ENCODE measurements at regions not wholly inside any gene's neighbourhood (a gene's known extent, or its start where the extent isn't known, plus 50 kb on each side); places are given as distances from the start of the nearest gene placed in this dataset.
A peak's percentile ranks its signal among the peaks of the same experiment; 100 is the strongest.

DNA sequence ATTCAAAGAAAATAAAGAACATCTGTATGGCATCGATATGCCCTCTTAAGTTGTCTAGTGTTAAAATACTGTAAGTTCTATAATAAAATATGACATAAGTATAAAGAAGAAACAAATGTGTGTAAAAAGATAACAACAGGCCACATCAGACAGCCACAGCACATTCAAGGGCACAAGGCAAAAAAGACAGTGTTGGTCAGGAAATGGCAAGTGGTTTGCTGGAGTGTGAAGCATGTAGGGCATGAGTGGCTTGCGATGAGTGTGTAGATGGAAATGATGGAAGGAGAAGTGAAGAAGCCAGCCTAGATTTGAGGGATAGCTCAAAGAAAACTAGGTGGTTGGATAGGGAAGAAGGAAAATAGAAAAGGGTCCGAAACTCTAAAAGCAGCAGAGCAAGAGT, 341.6 kb downstream of the CRPPA start:
- TF ChIP-seq, protein P1, sequence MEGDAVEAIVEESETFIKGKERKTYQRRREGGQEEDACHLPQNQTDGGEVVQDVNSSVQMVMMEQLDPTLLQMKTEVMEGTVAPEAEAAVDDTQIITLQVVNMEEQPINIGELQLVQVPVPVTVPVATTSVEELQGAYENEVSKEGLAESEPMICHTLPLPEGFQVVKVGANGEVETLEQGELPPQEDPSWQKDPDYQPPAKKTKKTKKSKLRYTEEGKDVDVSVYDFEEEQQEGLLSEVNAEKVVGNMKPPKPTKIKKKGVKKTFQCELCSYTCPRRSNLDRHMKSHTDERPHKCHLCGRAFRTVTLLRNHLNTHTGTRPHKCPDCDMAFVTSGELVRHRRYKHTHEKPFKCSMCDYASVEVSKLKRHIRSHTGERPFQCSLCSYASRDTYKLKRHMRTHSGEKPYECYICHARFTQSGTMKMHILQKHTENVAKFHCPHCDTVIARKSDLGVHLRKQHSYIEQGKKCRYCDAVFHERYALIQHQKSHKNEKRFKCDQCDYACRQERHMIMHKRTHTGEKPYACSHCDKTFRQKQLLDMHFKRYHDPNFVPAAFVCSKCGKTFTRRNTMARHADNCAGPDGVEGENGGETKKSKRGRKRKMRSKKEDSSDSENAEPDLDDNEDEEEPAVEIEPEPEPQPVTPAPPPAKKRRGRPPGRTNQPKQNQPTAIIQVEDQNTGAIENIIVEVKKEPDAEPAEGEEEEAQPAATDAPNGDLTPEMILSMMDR (IDR thresholded peaks at IDR 0.05) = no peak
- no peak for TF ChIP-seq POLR2A (IDR thresholded peaks at IDR 0.05)
- 87 to 91% methylated on average over 3 of the region's 3 CpGs for WGBS, 2 donors
- Histone ChIP-seq H3K27ac (no peak overlapping the region), H3K36me3 (no peaks in the 10 kb centered on the region), H3K9me3 (no peaks in the 10 kb centered on the region), H3K4me3 (replicated peaks in 1 of 3) (no peak overlapping the region), H3K4me1 (no peaks in the 10 kb centered on the region), H3K27me3 (no peaks in the 10 kb centered on the region)
- intact Hi-C loops (cut with DNase I) = loop anchor here (10.0 kb wide), 1 partner anchor 485 kb away; no protein-coding TSS in a partner anchor
- no peak for DNase-seq

DNA sequence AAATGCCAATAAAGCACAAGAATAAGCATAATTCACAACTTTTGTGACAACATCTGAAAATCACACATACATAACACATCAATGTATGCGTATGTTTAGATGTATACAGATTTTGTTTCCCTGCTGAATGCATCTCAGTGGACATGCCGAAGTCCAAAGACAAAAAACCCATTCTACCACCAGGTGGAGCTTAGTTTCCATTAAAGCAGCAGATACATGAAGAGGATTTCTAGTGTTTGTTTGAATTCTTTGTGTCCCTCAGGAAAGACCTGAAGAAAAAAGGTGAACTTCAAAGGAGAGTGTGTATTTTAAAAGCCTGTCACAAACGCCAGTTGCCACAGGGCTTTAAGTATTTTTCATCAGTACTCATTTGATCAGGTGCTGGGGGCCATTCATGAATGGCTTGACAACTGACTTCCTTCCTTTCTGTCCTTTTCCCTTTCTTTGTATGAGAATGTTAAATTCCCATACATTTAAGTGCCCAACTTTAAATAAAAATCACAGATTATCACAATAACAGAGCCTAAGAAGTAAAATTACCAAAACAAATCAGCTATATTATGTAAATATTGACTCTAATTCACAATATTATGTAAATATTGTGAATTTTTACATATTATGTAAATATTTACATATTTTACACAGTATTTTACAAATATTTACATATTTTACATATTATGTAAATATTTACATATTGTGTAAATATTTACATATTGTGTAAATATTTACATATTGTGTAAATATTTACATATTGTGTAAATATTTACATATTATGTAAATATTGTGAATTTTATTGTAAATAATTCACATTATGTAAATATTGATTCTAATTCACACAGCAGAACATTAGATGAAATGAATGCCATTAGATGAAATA, 343.0 kb downstream of the CRPPA start:
- no peak for TF ChIP-seq POLR2A (IDR thresholded peaks at IDR 0.05)
- TF ChIP-seq, protein P1 (IDR thresholded peaks at IDR 0.05) = peak in 4 of 6 experiments; percentile 17 to 56 (median 46)
- intact Hi-C loops (cut with DNase I) = loop anchor here (10.0 kb wide), 1 partner anchor 486 kb away; no protein-coding TSS in a partner anchor
- no peaks in the 10 kb centered on the region for H3K4me1 ChIP-seq
- no peak overlapping the region for H3K4me3 ChIP-seq (replicated peaks in 1 of 3)
- H3K27me3 ChIP-seq = no peaks in the 10 kb centered on the region
- DNase-seq = no peak
- 21 to 26% methylated on average over 3 of the region's 3 CpGs for WGBS, 2 donors
- H3K27ac ChIP-seq = no peak overlapping the region
- H3K9me3 ChIP-seq = no peaks in the 10 kb centered on the region
- no peaks in the 10 kb centered on the region for H3K36me3 ChIP-seq

DNA sequence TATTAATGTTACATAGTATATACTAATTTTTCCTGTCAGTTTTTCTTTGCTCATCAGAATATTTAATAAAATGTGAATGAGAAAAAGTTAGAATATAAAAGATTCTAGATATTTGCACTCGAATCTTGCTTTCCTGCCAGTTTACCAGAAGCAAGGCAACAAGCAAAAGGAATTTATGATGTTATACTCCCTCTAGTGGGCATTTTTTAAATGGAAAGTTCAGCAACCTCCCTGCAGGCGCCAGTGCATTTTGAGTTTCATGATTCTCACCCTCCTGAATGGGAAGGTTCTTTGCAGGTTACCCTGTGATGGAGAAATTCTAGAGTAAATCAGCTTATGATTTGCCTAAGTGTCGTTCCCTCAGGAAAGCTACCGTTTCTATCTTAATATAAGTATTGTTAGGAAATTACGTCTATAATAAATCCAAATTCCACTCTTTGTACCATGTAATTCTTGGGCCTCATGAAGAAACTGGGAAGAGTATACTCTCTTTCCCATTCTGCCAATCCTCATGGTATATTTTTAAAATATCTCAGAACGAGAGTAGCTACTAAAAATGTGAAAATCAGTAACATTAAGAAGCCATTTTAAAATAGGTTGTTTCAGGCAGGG, 350.0 kb downstream of the CRPPA start:
- no peaks in the 10 kb centered on the region for H3K27me3 ChIP-seq
- H3K36me3 ChIP-seq = no peaks in the 10 kb centered on the region
- DNase-seq = no peak
- 21 to 22% methylated on average over 6 of the region's 6 CpGs for WGBS, 2 donors
- peaks cover 0 to 3% of the 10 kb centered on the region in 2 donors for H3K4me1 ChIP-seq
- no peak overlapping the region for H3K27ac ChIP-seq
- no peak overlapping the region for H3K4me3 ChIP-seq (replicated peaks in 1 of 3)
- no peaks in the 10 kb centered on the region for H3K9me3 ChIP-seq
- intact Hi-C loops (cut with DNase I) = loop anchor here (10.0 kb wide), 1 partner anchor 493 kb away; no protein-coding TSS in a partner anchor
- TF ChIP-seq POLR2A (IDR thresholded peaks at IDR 0.05) = no peak
- TF ChIP-seq, protein P1 (IDR thresholded peaks at IDR 0.05) = peak; percentile 53 to 87 (median 71)

DNA sequence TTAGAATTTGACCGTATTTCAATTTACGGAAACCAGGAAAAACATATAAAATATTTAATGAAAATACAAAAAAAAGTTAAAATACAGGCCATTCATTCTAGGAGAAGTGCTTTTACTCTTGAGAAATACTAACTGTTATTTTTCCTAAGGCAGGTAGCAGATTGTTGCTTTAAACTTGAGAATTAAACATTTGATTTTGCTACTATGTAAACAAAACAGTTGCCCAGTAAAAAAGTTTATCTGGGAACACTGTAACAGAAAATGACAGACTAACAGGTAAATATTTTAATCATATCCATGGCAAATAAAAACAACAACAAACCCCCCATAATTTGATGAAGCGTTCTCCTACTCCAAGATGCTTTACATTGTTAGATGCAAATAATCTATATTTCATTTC, 350.5 kb downstream of the CRPPA start:
- intact Hi-C loops (cut with DNase I) = loop anchor here (10.0 kb wide), 1 partner anchor 494 kb away; no protein-coding TSS in a partner anchor
- Histone ChIP-seq H3K9me3 (no peaks in the 10 kb centered on the region), H3K27ac (no peak overlapping the region), H3K27me3 (no peaks in the 10 kb centered on the region), H3K36me3 (no peaks in the 10 kb centered on the region), H3K4me3 (replicated peaks in 1 of 3) (no peak overlapping the region), H3K4me1 (peaks cover 0 to 3% of the 10 kb centered on the region in 2 donors)
- TF ChIP-seq, protein P1 (IDR thresholded peaks at IDR 0.05) = no peak
- TF ChIP-seq POLR2A (IDR thresholded peaks at IDR 0.05) = no peak
- no peak for DNase-seq
- 88 to 89% methylated on average over 3 of the region's 3 CpGs for WGBS, 2 donors

Data from thyroid gland (tissue), 4 donors.